Tibial artery (tissue), 4 donors: ENCODE measurements at regions not wholly inside any gene's neighbourhood (a gene's known extent, or its start where the extent isn't known, plus 50 kb on each side); places are given as distances from the start of the nearest gene placed in this dataset.
"Not testable (repeated sequence)": the region's sequence is repeated elsewhere in the genome, so short reads cannot be mapped to it uniquely, and the experiment has no call there.

Source experiments
- DNase-seq, 2 donors: peaks; one replicate each; pipeline ENCODE4 v3.0.0-alpha.2; 2019
- H3K27ac ChIP-seq, 2 donors: fragments of 200-600 bp; sonication (generic) in 1 of 2; 1 replicate in 1 of 2; 2 replicates in 1 of 2; pipeline ENCODE4 v1.5.1; 2018 to 2019; ENCODE audit warnings: mild to moderate bottlenecking in 1 of 2
- H3K27me3 ChIP-seq, 2 donors: fragments of 200-600 bp; sonication (generic) in 1 of 2; one replicate each; pipeline versions ENCODE4 v1.5.1 to v1.6.0; 2016 to 2019
- H3K36me3 ChIP-seq, 3 donors: fragments of 200-600 bp; sonication (generic) in 2 of 3; one replicate each; pipeline ENCODE4 v1.5.1; 2016 to 2019; ENCODE audit warnings: mild to moderate bottlenecking in 2 of 3
- H3K4me1 ChIP-seq, 4 donors: fragments of 200-600 bp; sonication (generic) in 2 of 4; 1 replicate in 3 of 4; 2 replicates in 1 of 4; pipeline ENCODE4 v1.5.1; 2016 to 2019
- H3K4me3 ChIP-seq, 2 donors: fragments of 200-600 bp; sonication (generic) in 1 of 2; 1 replicate in 1 of 2; 2 replicates in 1 of 2; pipeline ENCODE4 v1.5.1; 2018 to 2019; ENCODE audit warnings: mild to moderate bottlenecking in 2 of 2
- H3K9me3 ChIP-seq, 3 donors: fragments of 200-600 bp; sonication (generic) in 1 of 3; one replicate each; pipeline ENCODE4 v1.5.1; 2016 to 2019
- intact Hi-C: fragments of 100-400 bp; cut with DNase I; formaldehyde crosslinking; loops from one replicate; pipeline ENCODE4 v1.15.0; 2023; ENCODE audit warnings: low total_unique reads
- TF ChIP-seq, protein P1 (sequence below), 2 experiments: fragments of 200-600 bp in 1 of 2; fragments of 450-650 bp in 1 of 2; IDR thresholded peaks; one replicate each; pipeline ENCODE4 v1.5.1; 2017 to 2019; ENCODE audit warnings: antibody characterized with exemption in 2 of 2, mild to moderate bottlenecking in 1 of 2, moderate library complexity in 1 of 2

GRCh38 chr5:145661737-145662485 is 173.2 kb downstream of the PRELID2 start:
- intact Hi-C loops, result no loop called here
- no peaks in the 10 kb centered on the region for H3K4me1 ChIP-seq
- H3K36me3 ChIP-seq, result no peaks in the 10 kb centered on the region
- no peak overlapping the region for H3K27ac ChIP-seq
- TF ChIP-seq, protein P1, sequence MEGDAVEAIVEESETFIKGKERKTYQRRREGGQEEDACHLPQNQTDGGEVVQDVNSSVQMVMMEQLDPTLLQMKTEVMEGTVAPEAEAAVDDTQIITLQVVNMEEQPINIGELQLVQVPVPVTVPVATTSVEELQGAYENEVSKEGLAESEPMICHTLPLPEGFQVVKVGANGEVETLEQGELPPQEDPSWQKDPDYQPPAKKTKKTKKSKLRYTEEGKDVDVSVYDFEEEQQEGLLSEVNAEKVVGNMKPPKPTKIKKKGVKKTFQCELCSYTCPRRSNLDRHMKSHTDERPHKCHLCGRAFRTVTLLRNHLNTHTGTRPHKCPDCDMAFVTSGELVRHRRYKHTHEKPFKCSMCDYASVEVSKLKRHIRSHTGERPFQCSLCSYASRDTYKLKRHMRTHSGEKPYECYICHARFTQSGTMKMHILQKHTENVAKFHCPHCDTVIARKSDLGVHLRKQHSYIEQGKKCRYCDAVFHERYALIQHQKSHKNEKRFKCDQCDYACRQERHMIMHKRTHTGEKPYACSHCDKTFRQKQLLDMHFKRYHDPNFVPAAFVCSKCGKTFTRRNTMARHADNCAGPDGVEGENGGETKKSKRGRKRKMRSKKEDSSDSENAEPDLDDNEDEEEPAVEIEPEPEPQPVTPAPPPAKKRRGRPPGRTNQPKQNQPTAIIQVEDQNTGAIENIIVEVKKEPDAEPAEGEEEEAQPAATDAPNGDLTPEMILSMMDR (IDR thresholded peaks at IDR 0.05), result no peak
- no peak overlapping the region for H3K4me3 ChIP-seq
- DNase-seq, result no peak
- no peaks in the 10 kb centered on the region for H3K27me3 ChIP-seq
- H3K9me3 ChIP-seq, result no peaks in the 10 kb centered on the region

GRCh38 chr5:145660897-145661640 is 174.1 kb downstream of the PRELID2 start:
- Histone ChIP-seq H3K36me3 (no peaks in the 10 kb centered on the region), H3K4me3 (no peak overlapping the region), H3K27me3 (no peaks in the 10 kb centered on the region), H3K9me3 (peaks cover 0 to 8% (median 0%) of the 10 kb centered on the region in 3 donors), H3K27ac (no peak overlapping the region), H3K4me1 (no peaks in the 10 kb centered on the region)
- intact Hi-C loops, result no loop called here
- TF ChIP-seq, protein P1 (IDR thresholded peaks at IDR 0.05), result no peak
- DNase-seq, result no peak

DNA sequence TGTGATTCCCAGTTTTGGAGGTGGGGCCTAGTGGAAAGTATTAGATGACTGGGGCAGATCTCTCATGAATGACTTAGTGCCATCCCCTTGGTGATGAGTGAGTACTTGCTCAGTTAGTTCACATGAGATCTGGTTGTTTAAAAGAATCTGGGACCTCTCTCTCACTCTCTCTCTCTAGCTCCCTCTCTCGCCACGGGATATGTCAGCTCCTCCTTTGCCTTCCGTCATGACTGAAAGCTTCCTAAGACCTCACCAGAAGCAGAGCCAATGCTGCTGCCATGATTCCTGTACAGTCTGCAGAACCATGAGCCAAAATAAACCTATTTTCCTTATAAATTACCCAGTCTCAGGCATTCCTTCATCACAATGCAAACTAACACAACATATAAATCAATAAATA is 176.7 kb downstream of the PRELID2 start:
- TF ChIP-seq, protein P1 (IDR thresholded peaks at IDR 0.05), result no peak
- H3K9me3 ChIP-seq, result peaks cover 0 to 12% (median 0%) of the 10 kb centered on the region in 3 donors
- H3K27me3 ChIP-seq, result no peaks in the 10 kb centered on the region
- H3K36me3 ChIP-seq, result no peaks in the 10 kb centered on the region
- intact Hi-C loops, result no loop called here
- no peak overlapping the region for H3K4me3 ChIP-seq
- no peaks in the 10 kb centered on the region for H3K4me1 ChIP-seq
- DNase-seq, result no peak
- no peak overlapping the region for H3K27ac ChIP-seq

DNA sequence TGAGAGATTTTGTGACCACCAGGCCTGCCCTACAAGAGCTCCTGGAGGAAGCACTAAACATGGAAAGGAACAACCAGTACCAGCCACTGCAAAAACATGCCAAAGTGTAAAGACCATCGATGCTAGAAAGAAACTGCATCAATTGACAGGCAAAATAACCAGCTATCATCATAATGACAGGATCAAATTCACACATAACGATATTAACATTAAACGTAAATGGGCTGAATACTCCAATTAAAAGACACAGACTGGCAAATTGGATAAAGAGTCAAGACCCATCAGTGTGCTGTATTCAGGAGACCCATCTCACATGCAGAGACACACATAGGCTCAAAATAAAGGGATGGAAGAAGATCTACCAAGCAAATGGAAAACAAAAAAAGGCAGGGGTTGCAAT is 182.4 kb downstream of the PRELID2 start:
- H3K9me3 ChIP-seq, result peaks cover 0 to 17% (median 0%) of the 10 kb centered on the region in 3 donors
- intact Hi-C loops, H3K36me3 ChIP-seq, H3K27me3 ChIP-seq, H3K4me1 ChIP-seq, DNase-seq, H3K4me3 ChIP-seq, H3K27ac ChIP-seq: not testable (repeated sequence)

DNA sequence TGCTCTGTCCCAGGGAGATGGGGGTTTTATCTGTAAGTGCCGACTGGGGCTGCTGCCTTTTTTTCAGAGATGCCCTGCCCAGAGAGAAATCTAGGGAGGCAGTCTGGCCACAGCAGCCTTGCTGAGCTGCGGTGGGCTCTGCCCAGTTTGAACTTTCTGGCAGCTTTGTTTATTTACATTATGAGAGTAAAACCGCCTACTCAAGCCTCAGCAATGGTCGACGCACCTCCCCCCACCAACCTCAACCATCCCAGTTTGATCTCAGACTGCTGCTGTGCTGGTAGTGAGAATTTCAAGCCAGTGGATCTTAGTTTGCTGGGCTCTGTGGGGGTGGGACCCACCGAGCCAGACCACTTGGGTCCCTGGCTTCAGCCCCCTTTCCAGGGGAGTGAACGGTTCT is 188.0 kb downstream of the PRELID2 start:
- H3K4me3 ChIP-seq, H3K27me3 ChIP-seq, H3K36me3 ChIP-seq, H3K27ac ChIP-seq, DNase-seq, H3K4me1 ChIP-seq, intact Hi-C loops: not testable (repeated sequence)
- peaks cover 0 to 22% (median 0%) of the 10 kb centered on the region in 3 donors for H3K9me3 ChIP-seq

GRCh38 chr5:145643214-145643613 is 191.9 kb downstream of the PRELID2 start:
- H3K27ac ChIP-seq, H3K4me3 ChIP-seq, H3K27me3 ChIP-seq, H3K4me1 ChIP-seq, intact Hi-C loops, DNase-seq, H3K36me3 ChIP-seq: not testable (repeated sequence)
- H3K9me3 ChIP-seq, result peaks cover 0 to 28% (median 4%) of the 10 kb centered on the region in 3 donors

DNA sequence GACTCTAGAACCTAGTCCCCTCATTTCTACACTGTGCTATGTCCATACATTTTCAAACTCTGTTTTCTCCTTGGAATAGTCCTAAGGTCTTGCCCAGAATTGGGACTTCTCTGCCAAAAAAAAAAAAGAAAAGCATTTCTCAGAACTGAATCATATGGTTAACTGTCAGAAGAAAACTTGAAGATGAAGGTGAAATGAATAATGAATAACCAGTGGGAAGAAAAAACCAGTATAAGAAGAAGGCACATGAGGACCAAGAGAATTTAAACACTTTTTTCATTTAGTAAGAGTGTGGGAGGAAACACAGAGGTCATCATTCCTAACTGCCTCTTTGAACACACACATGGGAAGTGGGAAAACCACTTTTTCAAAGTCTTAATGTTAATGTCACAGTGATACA is 197.7 kb downstream of the PRELID2 start:
- no peaks in the 10 kb centered on the region for H3K36me3 ChIP-seq
- no peaks in the 10 kb centered on the region for H3K27me3 ChIP-seq
- peaks cover 0 to 9% (median 4%) of the 10 kb centered on the region in 3 donors for H3K9me3 ChIP-seq
- DNase-seq, result no peak
- H3K27ac ChIP-seq, result no peak overlapping the region
- intact Hi-C loops, result no loop called here
- H3K4me3 ChIP-seq, result no peak overlapping the region
- TF ChIP-seq, protein P1 (IDR thresholded peaks at IDR 0.05), result no peak
- no peaks in the 10 kb centered on the region for H3K4me1 ChIP-seq
